Right forelimb (tissue), 1 donor: ENCODE measurements at regions not wholly inside any gene's neighbourhood (a gene's known extent, or its start where the extent isn't known, plus 50 kb on each side); places are given as distances from the start of the nearest gene placed in this dataset.
A peak's percentile ranks its signal among the peaks of the same experiment; 100 is the strongest.

ENCODE experiments used
- DNase-seq: peaks from one replicate; pipeline ENCODE4 v3.0.0-alpha.2; 2018

GRCh38 chr10:128780156-128780761 lies 654.0 kb upstream of the MKI67 start:
- no peak for DNase-seq

DNA sequence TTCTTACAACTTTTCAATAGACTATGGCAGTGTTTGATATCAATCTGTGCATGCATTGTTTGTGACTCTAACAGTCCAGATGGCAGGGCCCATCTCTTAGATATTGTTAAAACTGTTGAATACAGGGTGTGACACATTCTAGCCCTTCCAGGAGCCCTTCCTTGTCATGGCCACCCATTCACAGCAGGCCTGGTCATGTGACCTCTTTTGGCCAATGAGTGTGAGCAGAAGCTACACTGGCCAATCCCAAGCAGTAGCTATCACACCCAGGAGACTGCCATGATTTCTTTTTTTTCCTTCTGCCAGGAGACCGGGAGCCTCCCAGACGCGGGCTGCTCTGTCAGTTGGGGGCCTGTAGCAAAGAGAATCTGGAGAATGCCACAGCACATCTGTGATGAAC lies 655.4 kb upstream of the MKI67 start:
- no peak for DNase-seq

GRCh38 chr10:128784444-128784843 lies 658.2 kb upstream of the MKI67 start:
- no peak for DNase-seq

GRCh38 chr10:128792426-128793140 lies 666.4 kb upstream of the MKI67 start:
- no peak for DNase-seq

DNA sequence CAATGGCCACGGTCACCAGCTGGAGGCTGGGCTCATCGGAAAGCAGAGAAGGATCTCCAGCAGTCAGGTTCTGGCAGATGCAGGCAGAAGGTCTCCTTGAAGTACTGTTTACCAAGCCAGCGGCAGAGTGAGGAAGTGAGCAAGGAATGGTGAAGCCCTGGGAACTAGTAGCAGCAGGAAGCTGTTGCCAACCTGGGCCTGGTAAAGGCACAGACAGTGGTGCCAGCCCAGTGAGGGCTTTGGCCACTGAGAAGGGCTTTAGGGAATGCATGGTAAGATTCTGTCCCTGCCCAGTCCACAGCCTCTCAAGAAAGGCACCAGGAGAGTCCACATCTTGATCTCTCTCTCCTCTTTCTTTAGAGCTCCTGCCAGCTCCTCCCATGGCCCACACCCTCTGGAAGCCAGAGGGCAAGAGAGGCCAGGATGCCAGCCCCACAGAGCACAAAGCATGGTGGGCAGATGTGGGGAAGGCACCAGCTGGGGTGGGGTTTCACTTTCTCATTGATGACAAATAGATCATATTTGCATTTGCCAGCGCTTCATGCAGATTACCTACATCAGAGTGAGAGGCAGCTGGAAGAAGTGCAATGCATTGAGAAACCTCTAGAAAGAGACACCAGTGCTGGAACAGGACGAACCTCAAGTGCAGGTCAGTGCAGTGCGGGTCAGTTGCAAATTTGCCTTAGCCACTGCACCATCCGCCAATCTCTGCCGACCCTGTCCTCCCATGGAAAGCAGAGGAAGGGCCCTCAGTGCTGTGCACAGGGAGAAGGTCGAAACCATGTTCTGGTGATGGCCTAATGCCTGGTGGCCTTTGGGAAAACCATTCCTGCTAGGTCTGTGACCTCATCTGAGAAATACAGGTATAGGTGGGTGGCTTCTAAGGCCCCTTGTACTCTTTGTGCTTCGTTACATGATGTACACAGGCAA lies 667.8 kb upstream of the MKI67 start:
- no peak for DNase-seq

DNA sequence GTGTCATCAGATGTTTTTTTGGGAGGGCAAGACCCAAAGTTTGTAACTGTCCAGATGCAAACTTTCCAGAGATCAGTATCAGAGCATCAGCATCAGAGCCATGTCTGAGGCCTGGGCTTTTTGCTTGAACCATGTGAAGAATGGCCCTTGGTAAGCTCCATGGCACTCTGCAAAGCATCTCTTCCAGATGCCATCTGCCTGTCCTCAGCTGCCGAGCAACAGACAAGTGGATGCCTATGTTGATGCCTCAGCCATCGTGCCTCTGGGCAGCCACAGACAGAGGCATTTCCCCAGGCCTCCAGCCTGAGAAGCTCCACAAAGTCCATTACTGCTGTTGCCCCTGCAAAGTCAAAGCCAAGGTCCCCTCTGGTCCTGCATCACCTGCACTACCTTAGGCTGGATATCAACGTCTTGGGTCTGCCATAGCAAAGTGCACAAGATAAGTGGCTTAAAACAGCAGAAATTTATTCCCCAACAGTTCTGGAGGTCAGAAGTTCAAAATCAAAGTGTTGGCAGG lies 670.2 kb upstream of the MKI67 start:
- DNase-seq: no peak

DNA sequence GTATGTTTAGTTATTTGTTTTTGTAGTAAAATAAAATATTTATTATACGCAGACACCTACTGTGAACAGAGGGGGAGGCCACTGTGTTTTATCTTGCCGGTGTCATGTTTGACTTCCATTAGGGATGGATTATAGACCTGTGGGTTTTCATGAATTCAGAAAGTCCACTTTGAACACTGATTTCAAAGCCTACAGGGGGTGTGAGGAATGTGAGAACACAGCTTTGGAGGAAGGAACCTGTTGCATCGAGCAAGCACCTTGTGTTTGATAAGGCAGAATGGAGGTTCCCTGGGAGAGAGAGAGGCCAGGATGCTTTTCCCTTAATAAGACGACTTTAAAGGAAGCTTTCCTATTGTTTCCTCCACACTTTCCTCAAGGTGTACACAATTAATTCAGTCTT lies 665.0 kb upstream of the MGMT start:
- DNase-seq: no peak

DNA sequence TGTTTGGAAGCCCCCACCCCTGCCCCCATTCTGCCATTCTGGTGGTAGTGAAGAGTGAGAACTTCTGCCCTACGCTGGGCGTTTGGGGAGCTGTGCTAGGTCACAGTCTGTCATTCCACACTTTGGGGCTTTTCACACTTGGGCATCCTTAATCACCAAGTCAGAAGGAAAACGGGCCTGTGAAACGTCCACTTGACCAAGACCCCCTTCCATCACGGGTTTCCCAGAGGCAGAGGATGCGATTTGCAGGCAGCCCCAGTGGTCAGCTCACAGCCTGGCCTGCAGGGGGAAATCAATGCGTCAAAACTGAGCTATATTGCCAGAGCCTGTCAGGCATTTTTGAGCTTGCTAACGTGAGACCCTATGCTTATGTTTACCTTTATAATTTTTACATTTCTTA lies 663.3 kb upstream of the MGMT start:
- DNase-seq: no peak

DNA sequence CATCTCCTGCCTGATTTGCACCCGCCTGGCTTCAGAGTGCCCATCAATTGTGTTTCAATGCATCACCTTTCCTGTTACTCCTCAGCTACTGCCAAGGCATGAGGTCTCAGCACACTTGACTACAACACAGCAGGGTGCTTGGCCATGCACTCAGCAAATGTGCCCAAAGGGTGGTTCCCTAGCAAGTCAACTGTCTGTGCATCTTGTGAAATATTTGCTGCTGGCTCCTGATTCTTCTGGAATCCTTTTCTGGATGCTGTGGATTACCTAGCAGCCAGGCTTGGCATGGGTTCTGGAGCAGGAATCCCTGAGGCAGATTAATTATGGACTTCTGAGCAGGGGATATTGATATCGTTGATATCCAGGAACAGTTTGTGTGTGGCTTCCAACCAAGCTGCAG lies 662.6 kb upstream of the MGMT start:
- no peak for DNase-seq

DNA sequence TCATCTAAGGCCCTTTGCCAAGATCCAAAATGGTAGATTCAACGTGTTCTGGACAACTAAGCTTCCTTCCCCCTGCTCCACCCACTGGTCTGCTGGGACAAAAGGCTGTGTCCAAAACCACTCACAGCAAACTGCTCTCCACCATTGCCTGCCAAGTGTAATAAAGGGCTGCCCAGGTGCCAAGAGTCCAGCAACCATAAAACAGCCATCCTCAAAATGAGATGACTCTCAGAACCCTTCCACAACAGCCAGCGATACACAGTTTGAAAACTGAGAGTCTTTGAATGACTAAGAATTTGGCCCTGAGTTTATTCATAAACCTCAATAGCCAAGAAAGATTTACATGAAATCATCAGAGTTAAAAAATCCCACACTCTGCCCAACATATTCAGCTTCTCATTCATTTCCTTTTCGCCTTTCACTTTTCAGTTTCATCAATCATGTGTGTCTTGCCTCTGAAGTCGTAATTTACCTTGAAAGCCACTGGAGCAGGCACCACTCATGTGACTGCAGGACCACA lies 658.1 kb upstream of the MGMT start:
- peak; percentile 70 for DNase-seq

GRCh38 chr10:128811511-128811910 lies 655.5 kb upstream of the MGMT start:
- peak; percentile 45 for DNase-seq

DNA sequence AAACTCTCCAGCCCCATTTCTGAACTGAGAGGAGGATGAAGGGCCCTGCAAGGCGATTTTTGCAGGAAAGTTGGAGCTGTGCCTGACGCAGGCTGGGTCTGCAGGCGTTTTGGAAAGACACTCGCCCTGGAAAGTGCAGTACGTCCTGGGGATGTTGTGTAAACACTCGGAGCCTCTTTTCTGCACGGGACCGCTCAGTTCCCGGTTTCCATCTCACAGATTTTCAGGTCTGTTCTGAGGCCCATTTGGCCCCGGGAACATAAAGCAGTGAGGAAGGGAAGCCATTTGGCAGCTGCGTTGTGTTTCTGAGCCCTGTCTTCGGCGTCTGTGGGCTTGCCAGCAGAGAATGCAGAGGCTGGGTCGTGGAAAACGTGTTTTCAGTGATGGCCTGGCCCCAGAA lies 655.0 kb upstream of the MGMT start:
- DNase-seq: peak; percentile 77

- peak; percentile 32 for DNase-seq
Observed at GRCh38 chr10:128813574-128813973, 653.5 kb upstream of the MGMT start.

- DNase-seq: peak; percentile 25
Observed at GRCh38 chr10:128814024-128814423, 653.0 kb upstream of the MGMT start.

DNA sequence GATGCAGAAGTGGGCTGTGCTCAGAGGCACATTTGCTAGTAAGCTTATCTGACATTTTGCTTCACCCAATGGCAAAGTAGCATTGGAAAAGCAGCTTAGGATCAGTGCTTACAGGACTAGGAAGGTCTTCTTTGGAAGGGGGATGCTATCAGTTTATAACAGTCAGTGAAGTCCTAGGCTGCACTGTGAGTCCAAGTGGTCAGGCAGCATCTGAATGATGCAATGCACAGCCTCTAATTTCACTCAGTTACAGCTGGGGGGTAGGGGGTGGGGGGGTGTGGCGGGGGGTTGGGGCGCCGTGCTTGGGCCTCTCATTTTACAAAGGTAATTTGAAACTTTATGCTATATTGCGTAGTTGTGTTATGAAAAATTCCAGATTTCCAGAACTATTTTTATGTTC lies 652.3 kb upstream of the MGMT start:
- peak; percentile 34 for DNase-seq

GRCh38 chr10:128816726-128817125 lies 650.3 kb upstream of the MGMT start:
- peak; percentile 16 for DNase-seq

DNA sequence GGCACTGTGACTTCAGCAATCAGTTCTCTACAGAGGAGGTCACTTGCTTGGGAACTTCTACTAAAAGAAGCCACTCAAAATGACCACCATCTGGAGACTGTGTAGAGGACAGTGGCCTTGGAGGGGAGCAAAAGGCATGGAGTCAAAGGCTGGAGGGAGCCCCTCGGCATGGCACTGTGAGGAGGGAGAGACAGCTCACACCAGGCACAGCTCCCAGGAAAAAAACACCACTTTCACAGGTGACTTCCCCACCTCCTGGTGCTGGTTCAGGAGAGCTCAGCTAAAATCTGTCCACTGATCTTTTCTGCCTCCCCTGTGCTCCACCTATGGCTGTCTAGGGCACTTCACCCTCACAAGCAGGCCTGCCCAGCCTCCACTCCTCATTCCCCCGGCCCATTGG lies 649.4 kb upstream of the MGMT start:
- peak; percentile 22 for DNase-seq

GRCh38 chr10:128820663-128821062 lies 646.4 kb upstream of the MGMT start:
- peak; percentile 11 for DNase-seq

DNA sequence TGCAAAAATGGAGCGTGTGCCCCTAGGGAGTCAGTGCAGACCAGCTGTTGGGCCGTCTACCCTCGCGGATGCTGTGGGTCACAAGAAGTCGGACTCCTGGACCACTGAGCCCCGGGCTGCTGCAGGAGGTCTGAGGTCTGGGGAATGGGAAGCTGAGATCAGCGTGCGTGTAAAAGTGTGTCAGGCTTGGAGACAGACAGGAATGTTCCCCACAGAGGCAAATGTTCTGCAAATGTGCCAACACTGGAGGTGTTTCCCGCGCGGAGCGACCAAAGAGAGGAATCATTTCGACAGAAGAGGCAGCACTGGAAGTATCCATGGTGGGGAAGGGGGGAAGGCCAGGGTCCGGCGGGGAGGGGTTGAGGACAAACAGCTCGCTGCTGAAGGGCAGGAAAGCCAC lies 643.8 kb upstream of the MGMT start:
- peak; percentile 41 for DNase-seq

DNA sequence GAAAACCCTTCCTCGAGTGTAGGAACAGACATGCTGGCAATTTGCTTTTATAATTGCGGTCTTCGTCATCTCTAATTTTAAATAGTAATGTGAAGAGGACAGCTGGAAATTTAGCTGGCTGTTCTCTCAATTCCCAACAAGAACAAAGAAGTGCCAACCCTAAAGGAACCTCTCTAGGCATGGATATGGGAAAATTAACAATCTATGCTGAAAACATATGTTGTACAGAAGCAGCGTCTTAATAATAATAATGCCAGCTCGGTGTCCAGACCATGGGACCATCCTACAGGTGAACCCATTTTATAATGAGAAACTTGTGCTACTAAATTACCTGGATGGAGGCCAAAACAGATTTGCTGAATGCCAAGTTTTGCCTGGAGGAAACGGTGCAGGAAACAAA lies 641.4 kb upstream of the MGMT start:
- peak; percentile 38 for DNase-seq

- DNase-seq: peak; percentile 40
Observed at GRCh38 chr10:128833671-128834070, 633.4 kb upstream of the MGMT start.

- DNase-seq: no peak
Observed at GRCh38 chr10:128835361-128835760, 631.7 kb upstream of the MGMT start.

DNA sequence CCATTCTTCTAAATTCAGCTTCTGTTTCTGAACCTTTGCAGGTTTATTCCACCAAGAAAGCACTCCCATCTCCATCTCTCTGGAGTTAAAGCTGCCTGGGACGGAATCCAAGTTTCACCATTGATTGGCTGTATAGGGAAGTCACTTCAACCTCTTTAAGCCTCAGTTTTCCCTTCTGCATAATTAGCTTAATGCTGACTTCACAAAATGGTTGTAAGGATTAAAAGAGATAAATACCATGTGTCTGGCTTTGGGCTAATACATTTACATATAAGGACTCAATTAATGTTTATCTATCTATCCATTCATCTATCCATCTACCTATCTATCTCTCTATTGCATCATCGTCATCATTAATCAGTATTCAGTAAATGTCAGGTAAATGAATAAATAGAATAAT lies 629.6 kb upstream of the MGMT start:
- peak; percentile 10 for DNase-seq
